GM12891 (cell line): ENCODE measurements at regions not wholly inside any gene's neighbourhood (a gene's known extent, or its start where the extent isn't known, plus 50 kb on each side); places are given as distances from the start of the nearest gene placed in this dataset.
"Not testable (repeated sequence)": the region's sequence is repeated elsewhere in the genome, so short reads cannot be mapped to it uniquely, and the experiment has no call there.

Source experiments
- DNase-seq: peaks from one replicate; pipeline ENCODE4 v3.0.0; 2011; ENCODE audit warnings: low spot score; ENCODE audit not compliant: insufficient read length
- FAIRE-seq: peaks from 2 replicates; lab custom pipeline; 2011; peaks lifted over from hg19 to GRCh38; lab: Jason Lieb, UNC
- PAX5 ChIP-seq: IDR thresholded peaks from 2 replicates; pipeline ENCODE4 v1.6.1; 2011; ENCODE audit warnings: low read length, moderate library complexity, mild to moderate bottlenecking; ENCODE audit not compliant: insufficient read depth, severe bottlenecking
- POLR2A ChIP-seq: IDR thresholded peaks from 2 replicates; pipeline ENCODE4 v1.6.1; 2011; ENCODE audit warnings: low read depth, low read length, control low read depth
- POLR2AphosphoS5 ChIP-seq: IDR thresholded peaks from 2 replicates; pipeline ENCODE4 v1.6.1; 2011; ENCODE audit warnings: low read depth, low read length, control low read depth
- POU2F2 ChIP-seq: IDR thresholded peaks from 2 replicates; pipeline ENCODE4 v1.6.1; 2011; ENCODE audit warnings: low read depth, mild to moderate bottlenecking, control low read depth, low read length, moderate library complexity
- SPI1 ChIP-seq: IDR thresholded peaks from 2 replicates; pipeline ENCODE4 v1.6.1; 2011; ENCODE audit warnings: low read depth, low read length, control low read depth
- TAF1 ChIP-seq: IDR thresholded peaks from 2 replicates; pipeline ENCODE4 v1.6.1; 2011; ENCODE audit warnings: low read depth, low read length, control low read depth

DNA sequence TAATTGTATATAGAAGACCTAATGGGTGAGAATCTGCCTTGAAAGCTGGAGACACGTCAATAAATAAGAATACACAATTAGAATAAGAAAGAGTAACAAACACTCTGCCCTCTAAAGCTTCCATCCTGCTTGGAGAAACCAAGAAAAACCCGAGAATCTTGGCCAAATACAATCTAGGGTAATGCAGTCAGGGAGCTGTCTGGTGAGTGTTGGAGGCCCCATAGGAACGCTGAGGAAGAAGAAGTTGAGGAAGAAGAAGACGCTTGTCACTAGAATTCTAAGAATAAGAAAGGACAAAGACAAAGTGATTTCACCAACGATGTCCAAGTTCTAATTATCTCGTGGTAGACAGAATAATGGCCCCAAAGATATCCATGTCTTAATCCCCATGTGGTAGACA is 4485.9 kb upstream of the OR11H1 start:
- TF ChIP-seq SPI1 (no peak), POU2F2 (no peak), TAF1 (no peak), PAX5 (no peak), POLR2A (no peak), POLR2AphosphoS5 (no peak)
- FAIRE-seq (no peak), DNase-seq (no peak)

DNA sequence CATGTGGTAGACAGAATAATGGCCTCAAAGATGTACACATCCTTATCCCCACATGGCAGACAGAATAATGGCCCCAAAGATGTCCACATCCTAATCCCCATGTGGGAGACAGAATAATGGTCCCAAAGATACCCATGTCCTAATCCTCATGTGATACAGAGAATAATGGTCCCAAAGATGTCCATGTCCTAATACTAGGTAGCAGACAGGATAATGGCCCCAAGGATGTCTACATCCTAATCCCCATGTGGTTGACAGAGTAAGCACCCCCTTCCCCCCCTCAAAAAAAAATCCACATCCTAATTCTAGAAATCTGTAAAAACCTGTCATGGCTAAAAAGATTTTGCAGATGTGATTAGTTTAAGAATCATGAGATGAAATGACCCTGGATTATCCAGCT is 4484.7 kb upstream of the OR11H1 start:
- not testable (repeated sequence) for FAIRE-seq, DNase-seq

DNA sequence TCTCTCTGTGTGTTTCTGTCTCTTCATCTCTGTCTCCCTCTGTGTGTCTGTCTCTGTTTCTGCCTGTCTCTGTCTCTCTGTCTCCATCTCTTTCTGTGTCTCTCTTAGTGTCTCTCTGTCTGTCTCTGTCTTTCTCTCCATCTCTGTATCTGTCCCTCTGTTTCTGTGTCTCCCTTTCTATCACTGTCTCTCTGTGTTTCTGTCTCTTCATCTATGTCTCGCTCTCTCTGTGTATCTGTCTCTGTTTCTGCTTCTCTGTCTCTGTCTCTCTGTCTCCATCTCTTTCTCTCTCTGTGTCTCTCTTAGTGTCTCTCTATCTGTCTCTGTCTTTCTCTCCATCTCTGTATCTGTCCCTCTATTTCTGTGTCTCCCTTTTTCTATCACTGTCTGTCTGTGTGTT is 4479.1 kb upstream of the OR11H1 start:
- not testable (repeated sequence) for FAIRE-seq, DNase-seq

DNA sequence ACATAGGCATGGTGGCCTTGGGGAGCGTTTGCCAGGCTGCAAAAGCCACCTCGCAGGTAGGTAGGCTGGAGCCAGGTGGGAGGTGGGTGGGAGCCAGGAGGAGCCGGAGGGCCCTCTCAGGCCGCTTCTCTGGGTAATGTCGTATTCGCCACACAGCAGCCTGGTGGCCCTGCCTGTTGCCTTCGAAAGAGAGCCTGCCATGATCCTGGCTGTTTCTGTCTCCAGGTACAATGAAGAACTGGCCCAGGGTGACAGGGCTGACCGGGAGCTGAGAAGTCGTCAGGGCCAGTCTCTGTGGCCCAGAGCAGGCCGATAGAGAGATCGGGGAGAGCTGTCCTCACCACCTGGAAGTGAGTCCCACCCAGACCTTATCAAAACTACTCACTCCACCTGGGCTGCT is 4477.8 kb upstream of the OR11H1 start:
- DNase-seq, FAIRE-seq: not testable (repeated sequence)

DNA sequence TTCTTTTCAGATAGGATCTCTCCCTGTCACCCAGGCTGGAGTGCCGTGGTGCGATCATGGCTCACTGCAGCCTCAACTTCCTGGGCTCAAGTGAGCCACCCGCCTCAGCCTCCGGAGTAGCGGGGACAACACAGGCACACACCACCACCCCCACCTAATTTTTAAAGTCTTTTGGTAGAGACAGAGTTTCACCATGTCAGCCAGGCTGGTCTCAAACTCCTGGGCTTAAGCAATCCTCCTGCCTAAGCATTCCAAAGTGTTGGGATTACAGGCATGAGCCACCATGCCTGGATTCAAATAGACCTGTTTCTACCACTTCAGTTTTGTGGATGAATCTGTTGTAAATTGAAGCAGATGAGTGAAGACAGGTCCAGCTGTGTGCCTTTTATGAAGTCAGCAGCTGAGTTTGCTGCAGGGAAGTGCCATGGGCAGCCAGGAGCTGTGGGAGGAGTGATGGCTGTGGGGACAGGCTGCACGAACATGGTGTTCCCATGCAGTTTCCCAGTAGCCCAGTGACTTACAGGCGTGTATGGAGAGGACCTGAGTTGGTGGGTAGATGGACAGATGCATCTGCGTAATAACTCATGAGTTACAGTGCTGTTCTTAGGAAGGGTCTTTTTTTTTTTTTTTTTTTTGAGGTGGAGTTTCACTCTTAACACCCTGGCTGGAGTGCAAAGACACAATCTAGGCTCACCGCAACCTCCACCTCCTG is 4476.4 kb upstream of the OR11H1 start:
- FAIRE-seq, DNase-seq: not testable (repeated sequence)

DNA sequence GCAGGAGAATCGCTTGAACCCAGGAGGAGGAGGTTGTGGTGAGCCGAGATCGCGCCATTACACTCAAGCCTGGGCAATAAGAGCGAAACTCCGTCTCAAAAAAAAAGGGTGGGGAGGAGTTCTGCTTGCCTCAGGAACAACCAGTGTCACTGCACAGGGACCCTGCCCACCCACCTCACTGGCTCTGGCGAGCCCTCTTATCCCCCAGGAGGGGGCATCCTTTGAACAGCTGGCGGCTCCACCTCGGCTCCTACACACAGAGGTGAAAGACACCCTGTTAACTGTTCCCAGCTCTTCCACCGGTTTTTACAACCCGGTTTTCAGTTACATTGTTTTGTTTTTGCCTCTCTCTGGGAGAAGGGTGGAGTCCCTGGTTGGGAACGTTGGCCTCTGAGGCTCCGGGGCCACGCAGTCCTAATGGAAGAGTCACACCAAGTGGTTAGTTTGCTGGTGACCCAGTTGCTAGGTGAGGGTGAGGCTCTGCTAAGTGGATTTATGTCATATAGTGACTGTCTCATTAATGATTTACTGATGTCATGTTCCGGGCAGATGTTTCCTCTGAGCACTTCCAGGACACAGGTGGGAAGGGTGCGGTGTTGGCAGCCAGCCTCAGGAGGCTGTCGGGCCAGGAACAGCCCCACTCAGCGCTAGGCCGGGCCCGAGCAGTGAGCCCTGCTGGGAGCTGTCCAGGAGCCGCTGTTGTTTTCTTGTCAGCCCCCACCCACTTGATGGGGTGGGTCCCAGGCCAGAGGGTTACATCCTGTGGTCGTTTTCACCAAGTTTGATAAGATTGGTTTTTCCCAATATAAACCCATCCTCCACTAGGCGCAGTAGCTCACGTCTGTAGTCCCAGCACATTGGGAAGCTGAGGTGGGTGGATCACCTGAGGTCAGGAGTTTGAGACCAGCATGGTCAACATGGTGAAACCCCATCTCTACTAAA is 4474.3 kb upstream of the OR11H1 start:
- not testable (repeated sequence) for DNase-seq, FAIRE-seq

DNA sequence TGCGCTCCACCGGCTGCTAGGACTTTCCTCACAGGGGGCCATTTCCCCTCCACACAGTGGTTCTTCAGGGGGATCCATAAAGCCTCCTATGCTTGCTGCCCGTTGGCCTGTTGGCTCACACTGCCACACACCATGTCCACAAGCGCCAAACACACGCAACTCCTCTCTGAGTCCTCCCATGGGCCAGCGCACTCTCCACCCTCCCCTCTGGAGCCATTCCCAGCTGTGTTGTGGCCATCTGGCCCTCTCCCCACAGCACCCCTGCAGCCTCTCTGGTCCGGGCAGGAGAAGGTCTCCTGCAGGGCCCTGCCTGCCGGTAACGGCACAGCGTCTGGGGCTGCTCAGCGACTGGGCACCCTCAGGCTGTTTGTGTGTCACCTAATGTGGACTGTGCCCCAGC is 4473.3 kb upstream of the OR11H1 start:
- not testable (repeated sequence) for FAIRE-seq, DNase-seq

DNA sequence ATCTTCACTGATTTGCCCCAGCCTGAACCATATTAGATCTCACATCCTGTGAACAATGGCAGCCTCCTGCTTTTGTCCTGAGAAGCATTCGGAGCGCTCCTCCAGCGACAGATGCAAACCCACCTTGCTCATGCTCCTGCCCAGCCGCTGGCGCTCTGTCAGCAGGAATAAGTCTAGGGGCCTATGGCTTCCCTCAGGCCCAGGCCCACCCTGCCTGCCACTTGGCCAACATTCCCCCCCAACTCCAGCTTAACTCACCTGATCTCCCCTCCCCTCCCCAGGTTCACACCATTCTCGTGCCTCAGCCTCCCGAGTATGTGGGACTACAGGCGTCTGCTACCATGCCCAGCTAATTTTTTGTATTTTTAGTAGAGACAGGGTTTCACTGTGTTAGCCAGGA is 4472.8 kb upstream of the OR11H1 start:
- FAIRE-seq, DNase-seq: not testable (repeated sequence)

DNA sequence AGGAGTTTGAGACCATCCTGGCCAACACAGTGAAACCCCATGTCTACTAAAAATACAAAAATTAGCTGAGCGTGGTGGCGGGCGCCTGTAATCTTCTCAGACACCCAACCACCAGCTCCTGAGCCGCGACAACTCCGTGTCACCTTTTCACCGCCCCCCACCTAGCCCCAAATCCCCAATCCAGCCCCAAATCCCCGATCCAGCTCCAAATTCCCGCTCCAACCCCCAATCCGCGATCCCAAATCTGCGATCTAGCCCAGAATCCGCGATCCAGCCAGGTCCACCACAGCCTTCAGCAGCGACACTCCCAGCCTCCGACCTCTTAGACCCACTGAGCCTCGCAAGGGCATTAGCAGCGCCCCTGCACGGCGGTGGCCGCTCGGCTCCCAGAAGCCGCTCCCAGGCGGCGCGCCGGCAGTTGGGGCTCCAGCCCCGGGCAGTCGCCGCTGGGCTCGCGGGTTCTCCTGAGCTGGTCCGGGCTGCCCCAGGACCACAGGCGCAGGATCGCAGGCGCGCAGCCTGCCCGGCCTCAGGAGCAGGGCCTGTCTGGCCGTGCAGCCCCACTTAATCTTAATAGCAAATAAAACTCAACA is 4469.9 kb upstream of the OR11H1 start:
- DNase-seq, FAIRE-seq: not testable (repeated sequence)

DNA sequence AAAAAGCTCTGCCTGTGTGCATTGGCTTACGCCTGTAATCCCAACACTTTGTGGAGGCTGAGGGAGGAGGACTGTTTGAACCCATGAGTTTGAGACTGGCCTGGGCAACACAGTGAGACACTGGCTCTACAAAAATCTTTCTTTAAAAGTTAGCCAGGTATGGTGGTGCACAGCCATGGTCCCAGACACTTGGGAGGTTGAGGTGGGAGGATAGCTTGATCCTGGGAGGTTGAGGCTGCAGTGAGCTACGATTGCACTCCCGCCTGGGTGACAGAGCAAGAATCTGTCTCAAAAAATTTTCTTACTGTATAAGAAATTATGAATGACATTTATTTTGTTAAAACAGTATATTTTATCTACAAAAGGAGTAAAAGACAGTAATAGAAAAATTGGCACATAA is 4468.9 kb upstream of the OR11H1 start:
- FAIRE-seq, DNase-seq: not testable (repeated sequence)

DNA sequence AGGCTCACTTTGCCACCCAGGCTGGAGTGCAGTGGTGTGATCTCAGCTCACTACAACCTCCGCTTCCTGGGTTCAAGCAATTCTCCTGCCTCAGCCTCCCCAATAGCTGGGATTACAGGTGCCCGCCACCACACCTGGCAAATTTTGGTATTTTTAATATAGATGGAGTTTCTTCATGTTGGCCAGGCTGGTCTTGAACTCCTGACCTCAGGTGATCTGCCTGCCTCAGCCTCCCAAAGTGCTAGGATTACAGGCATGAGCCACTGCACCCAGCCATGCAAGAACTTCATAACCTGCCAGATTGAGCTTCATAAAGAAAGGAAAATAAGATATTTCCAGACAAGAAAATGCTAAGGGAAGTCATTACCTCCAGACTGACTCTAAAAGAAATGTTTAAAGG is 4467.2 kb upstream of the OR11H1 start:
- not testable (repeated sequence) for FAIRE-seq, DNase-seq

DNA sequence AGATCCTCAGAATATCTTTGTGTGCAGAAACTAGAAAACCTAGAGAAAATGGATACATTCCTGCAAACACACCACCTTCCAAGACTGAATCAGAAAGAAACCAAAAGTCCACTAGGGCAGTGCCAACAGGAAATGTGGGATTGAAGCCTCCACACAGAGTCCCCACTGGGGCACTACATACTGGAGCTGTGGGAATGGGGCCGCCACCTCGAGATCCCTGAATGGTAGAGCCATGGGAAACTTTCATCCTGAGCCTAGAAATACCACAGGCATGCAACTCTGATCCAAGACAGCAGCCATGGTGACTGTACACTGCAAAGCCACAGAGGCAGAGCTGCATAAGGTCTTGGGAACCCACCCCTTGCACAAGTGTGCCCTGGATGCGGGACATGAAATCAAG is 4465.5 kb upstream of the OR11H1 start:
- not testable (repeated sequence) for FAIRE-seq, DNase-seq

DNA sequence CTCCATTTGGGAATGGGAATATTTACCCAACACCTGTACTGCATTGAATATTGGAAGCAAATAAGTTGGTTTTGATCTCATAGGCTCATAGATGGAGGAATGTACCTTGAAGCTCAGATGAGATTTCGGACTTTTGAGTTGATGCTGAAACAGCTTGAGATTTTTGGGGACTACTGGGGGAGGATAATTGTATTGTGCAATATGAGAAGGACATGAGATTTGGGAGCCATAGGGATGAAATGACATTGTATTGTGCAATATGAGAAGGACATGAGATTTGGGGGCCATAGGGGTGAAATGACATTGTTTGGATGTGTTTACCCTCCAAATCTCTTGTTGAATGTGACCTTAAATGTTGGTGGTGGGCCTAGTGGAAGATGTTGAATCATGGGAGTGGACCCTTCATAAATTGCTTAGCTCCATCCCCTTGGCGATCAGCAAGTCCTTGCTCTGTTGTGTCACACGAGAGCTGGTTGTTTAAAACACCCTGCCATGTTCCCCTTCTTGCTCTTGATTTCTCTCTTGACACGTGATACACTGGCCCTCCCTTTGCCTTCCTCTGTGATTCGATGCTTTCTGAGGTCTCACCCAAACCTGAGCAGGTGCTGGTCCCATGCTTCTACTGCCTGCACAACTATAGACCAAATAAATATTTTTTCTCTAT is 4464.8 kb upstream of the OR11H1 start:
- DNase-seq, FAIRE-seq: not testable (repeated sequence)

DNA sequence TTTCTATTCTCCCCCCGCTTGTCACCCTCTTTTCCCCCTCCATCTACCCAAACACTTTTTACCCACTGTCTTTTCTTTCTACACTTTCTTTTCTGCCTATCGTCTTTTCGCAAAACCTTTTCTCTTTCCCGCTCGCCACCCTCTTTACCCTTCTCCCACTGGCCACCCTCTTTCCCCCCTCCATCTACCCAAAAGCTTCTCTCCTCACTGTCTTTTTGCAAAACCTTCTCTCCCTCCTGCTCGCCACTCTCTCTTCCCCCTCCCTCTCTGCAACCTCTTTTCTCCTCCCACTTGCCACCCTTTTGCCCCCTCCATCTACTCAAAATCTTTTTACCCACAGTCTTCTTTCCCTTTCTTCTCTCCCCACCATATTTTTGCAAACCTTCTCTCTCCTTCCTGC is 4462.8 kb upstream of the OR11H1 start:
- DNase-seq, FAIRE-seq: not testable (repeated sequence)

DNA sequence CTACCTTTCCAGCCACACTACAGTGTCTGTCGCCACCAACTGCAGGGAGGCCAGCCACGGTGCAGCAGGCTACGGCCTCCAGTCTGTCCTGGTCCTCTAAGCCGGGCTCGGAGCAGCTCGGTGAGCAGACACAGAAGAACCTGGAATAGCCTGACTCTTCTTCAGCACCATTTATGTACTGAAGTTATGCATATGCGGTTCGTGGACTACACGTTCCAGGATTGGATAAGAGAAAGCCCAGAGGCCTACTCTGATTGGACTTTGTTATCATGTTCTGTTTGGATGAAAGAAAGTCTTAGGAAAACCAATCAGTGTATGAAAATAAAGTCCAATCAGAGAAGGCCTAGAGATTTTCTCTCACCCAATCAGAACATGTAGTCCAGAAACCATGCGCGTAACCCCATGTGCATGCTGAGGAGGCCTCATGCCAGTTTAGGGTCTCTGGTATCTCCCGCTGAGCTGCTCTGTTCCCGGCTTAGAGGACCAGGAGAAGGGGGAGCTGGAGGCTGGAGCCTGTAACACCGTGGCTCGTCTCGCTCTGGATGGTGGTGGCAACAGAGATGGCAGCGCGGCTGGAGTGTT is 4462.0 kb upstream of the OR11H1 start:
- DNase-seq = not testable (repeated sequence)

More for the DNA sequence above, 4462.0 kb upstream of the OR11H1 start:
- FAIRE-seq = not testable (repeated sequence)
